H7 (cell line): ENCODE measurements at regions not wholly inside any gene's neighbourhood (a gene's known extent, or its start where the extent isn't known, plus 50 kb on each side); places are given as distances from the start of the nearest gene placed in this dataset.

Experiments used
- DNase-seq: peaks from one replicate; pipeline ENCODE4 v3.0.0; 2012
- H3K27me3 ChIP-seq: 2 replicates; pipeline ENCODE4 v1.6.0; 2011; ENCODE audit warnings: mild to moderate bottlenecking, low read length; ENCODE audit not compliant: control insufficient read depth, insufficient read depth
- H3K36me3 ChIP-seq: replicated peaks from 2 replicates; pipeline ENCODE4 v1.5.1; 2011; ENCODE audit warnings: low read length; ENCODE audit not compliant: control insufficient read depth, insufficient read depth
- H3K4me3 ChIP-seq: 2 replicates; pipeline ENCODE4 v1.5.1; 2011; ENCODE audit warnings: low read depth, mild to moderate bottlenecking, control low read depth, low read length, moderate library complexity; ENCODE audit not compliant: insufficient read depth

DNA sequence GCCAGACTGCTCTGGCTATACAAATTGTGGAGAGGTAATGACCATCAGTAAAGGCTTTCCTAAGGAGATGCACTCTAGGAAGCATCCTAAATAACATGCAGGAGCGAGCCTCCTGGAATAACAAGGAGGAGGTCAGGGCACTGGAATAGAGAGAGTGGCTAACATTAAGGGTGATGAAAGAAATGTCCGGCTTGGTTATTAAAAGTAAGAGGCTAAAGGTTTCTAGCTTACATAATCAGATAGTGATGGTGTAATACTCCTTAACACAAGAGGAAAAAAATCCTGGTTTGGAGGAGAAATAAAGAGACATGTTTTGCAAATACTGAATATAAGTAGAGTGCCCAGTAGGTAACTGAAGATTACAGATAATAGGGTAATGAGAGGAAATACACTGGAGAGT, 365.7 kb downstream of the ZEB2 start:
- H3K36me3 ChIP-seq = no peaks in the 10 kb centered on the region
- H3K4me3 ChIP-seq = no peak overlapping the region
- no peaks in the 10 kb centered on the region for H3K27me3 ChIP-seq
- DNase-seq = no peak

DNA sequence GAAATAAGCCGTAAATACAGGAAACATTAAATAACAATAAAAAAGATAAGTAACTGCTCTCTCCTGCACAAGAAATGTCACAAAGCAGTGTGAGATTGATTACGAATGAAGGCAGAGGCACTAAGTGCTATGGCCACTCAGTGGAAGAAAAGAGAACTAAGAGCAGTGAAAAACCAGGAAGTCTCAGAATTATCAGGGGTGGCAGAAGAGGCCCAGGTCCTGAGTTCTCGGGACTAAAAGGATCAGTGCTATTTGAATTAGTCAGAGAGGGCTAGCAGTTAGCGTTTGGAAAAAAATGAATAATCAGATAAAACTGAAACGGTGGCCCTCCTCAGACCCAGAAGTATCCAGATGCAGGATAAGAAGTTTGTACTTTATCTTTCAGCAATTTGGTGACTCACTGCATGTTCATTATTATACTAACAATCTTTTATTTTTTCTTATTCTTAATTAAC, 367.1 kb downstream of the ZEB2 start:
- no peak overlapping the region for H3K4me3 ChIP-seq
- no peak for DNase-seq

DNA sequence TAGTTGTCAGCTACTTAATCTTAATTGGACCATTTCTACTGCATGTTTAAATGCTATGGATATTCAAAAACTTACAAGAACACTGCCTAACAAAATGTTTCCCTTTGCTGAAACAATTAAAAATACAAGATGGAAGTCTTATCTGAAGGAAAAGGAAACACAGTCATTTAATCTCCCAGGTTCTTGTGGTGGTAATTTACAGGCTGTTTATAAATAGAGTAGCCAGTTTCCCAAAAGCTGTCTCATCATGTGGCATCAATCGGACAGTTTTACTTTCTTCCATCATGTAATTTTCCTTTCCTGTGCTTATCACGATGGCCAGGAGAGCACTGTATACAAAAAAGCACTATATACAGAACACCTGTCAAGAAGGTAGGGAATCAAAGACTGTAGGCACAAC, 368.1 kb downstream of the ZEB2 start:
- Histone ChIP-seq H3K27me3 (no peaks in the 10 kb centered on the region), H3K4me3 (no peak overlapping the region), H3K36me3 (no peaks in the 10 kb centered on the region)
- DNase-seq = no peak

More for the DNA sequence above, 367.1 kb downstream of the ZEB2 start:
- Histone ChIP-seq H3K27me3 (no peaks in the 10 kb centered on the region), H3K36me3 (no peaks in the 10 kb centered on the region)

DNA sequence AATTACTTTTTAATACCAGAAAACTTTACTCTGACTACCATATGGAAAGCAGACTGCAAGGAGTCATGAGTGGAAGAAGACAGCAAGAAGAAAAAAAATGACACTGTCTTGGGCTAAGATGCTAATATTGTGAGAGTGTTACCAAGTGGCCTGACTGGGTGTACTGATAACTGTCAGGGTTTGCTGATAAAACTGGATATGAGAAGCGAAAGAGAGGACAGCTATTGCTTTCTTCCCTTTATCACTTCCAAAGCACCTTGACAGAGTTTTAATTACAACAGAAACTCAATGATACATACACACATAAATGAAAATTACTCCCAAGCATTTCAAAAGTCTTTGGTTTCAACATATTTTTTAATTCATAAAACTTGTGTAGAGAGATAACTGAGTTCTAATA, 368.5 kb downstream of the ZEB2 start:
- Histone ChIP-seq H3K36me3 (no peaks in the 10 kb centered on the region), H3K27me3 (no peaks in the 10 kb centered on the region), H3K4me3 (no peak overlapping the region)
- DNase-seq = no peak

DNA sequence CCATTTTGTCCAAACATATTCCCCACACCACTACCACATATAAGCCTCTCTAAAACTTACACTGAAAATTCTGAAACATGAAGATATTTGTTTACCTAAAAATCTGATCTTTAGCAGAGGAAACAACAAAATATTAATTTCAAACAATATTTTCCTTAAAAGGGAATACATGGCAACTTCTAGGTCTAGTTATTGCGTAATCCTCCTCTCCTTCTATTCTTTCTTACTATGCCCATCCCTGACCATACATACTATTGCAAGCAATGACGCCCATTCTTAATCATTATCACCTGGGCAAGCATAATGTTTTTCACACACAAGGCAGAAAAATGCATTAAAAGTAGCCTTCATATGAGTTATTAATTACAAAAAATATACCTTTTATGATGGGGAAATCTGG, 372.6 kb downstream of the ZEB2 start:
- Histone ChIP-seq H3K36me3 (no peaks in the 10 kb centered on the region), H3K4me3 (no peak overlapping the region), H3K27me3 (no peaks in the 10 kb centered on the region)
- DNase-seq = no peak

DNA sequence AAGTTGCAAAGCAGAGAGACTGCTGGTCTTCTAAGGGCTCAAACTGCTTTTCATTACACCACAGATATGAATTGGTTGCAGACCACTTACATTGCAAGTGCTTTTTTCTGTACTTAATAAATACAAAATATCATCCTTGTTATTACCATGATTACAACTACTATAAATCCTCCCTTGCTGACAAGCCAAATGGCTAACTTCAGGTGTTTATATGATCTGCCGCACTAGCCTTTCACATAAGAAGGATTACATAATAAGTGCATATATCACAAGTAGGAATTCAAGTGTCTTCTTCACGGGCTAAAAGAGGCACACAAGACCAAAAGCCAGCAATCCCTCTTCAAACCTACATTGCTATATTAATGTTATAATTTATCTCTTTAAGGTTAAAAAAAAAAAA, 373.0 kb downstream of the ZEB2 start:
- H3K27me3 ChIP-seq = no peaks in the 10 kb centered on the region
- no peak for DNase-seq
- H3K36me3 ChIP-seq = no peaks in the 10 kb centered on the region
- no peak overlapping the region for H3K4me3 ChIP-seq

DNA sequence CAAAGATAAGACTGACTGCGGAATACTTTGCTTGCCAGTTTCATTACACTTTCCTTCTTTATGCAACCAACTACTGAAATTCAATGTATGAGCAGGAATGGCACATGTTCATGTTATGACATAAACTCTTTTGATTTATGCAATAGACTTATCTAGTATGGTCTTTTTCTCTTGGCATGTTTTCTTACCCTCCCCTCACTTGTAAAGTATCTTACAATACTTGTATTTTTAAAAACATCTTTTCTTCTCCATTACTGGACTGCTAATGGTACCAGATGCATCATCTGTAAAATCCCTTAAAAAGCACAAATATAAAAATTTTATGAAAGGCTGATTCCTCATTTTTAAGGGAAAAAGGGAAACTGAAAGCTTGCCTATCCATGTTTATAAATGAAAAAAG, 373.8 kb downstream of the ZEB2 start:
- no peaks in the 10 kb centered on the region for H3K36me3 ChIP-seq
- DNase-seq = no peak
- H3K4me3 ChIP-seq = no peak overlapping the region
- H3K27me3 ChIP-seq = no peaks in the 10 kb centered on the region

DNA sequence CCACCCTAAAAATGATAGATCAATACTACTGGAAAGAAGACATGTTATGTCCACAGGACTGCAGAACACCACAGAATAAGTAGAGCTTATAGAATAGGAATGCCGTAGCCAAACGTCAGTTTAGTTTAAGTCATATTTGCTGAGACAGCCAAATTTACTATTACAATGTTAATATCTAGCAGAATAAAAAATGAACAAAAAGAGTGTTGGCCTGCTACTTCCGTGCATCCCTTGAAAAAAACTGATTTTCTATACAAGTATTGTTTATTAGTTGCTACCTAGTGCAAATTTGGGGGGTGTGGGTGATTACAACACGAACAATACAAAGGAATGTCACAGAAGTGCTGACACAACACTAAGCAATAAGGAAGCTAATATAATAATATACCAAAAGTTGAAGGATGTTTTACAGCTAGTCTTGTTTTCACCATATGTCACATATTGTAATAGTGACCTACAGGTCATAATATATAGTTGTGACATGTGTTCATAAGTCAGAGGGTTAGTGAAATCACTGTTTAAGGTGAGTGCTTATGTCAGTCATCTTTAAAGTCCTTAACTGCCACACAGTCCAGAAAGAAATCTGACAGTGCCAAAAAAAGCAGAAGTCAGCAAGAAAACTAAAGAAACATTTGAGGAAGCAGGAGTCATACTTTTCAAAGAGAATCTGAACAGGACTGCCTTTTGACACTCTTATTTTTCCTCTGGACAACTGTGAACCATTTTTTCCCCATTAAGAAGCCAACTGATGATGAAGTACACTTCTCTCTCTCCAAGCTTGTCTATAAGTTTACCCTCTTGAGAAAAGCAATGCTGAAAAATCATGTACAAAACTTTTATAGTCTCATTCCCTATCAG, 376.4 kb downstream of the ZEB2 start:
- Histone ChIP-seq H3K4me3 (no peak overlapping the region), H3K36me3 (no peaks in the 10 kb centered on the region), H3K27me3 (no peaks in the 10 kb centered on the region; the same call in 1 of the 2 replicates)
- DNase-seq = no peak

DNA sequence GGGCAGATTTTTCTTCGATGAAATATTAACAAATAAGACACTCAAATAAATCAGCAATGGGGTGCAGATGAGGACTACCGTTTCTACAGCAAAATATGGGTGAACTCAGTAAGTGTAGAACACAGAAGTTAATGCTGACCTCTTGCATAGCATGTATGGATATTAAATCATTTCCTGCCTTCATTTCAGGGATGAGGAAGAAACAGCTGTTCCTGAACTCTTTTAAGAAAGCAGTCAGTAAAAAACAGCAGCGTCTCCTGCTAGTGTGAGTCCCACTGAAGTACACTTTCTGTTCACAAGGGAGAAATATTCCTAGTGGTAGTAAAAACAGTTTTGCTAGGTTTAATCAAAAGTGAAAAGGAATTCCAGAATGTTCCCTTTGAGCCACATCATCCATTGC, 379.0 kb downstream of the ZEB2 start:
- DNase-seq = no peak
- Histone ChIP-seq H3K36me3 (no peaks in the 10 kb centered on the region), H3K27me3 (no peaks in the 10 kb centered on the region; the same call in 1 of the 2 replicates), H3K4me3 (no peak overlapping the region)

DNA sequence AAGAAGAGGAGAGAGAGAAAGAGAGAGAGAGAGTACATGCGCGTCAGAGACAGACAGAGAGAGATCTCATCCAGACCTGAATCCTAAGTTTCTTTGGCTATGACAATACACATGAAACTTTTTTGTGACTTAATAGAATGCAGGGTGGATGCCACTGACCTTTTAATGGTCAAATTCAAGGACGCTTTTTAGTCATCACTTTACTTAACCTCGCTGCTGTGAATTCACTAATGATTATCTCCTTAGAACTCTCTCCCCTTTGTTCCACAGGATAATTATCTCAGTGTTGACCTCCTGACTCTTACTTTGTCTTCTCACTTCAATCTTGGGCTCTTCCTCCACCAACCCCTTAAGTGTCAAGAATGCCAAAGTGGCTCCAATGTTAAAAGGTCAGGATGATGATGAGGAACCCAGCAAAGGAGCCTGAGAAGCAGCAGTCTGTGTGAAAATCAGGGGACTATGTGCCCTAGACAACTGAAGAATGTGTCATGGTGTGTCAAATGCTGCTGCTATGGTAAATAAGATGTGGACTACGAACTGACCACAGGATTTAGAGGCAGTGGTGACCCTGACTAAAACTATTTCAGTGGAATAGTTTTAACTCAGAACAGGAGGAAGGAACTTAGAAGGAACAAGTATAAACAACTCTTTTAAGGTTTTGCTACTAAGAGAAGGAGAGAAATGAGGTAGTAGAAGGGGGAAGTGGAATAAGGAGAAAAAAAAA, 382.1 kb downstream of the ZEB2 start:
- no peaks in the 10 kb centered on the region for H3K36me3 ChIP-seq
- H3K4me3 ChIP-seq = no peak overlapping the region
- no peaks in the 10 kb centered on the region; the same call in 1 of the 2 replicates for H3K27me3 ChIP-seq
- DNase-seq = no peak

DNA sequence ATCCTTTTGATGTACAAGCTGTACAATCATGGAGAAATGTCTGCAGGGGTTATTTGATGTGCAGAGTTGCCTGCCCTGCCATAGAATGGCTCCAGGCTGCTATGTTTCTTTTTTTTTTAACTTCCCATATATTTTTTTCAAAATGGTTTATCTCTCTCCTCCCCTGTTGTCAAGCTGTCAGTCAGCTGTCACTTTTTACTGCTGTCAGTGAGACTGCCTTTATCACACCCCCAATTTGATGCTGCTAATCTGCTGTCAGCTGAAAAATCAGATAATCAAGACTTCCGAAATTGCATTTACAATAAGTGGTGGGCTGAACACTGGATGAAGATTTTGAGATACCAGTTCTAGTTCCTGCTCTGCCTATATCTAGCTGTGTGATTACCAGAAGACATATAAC, 382.6 kb downstream of the ZEB2 start:
- DNase-seq = no peak
- Histone ChIP-seq H3K27me3 (no peaks in the 10 kb centered on the region; the same call in 1 of the 2 replicates), H3K36me3 (no peaks in the 10 kb centered on the region), H3K4me3 (no peak overlapping the region)

DNA sequence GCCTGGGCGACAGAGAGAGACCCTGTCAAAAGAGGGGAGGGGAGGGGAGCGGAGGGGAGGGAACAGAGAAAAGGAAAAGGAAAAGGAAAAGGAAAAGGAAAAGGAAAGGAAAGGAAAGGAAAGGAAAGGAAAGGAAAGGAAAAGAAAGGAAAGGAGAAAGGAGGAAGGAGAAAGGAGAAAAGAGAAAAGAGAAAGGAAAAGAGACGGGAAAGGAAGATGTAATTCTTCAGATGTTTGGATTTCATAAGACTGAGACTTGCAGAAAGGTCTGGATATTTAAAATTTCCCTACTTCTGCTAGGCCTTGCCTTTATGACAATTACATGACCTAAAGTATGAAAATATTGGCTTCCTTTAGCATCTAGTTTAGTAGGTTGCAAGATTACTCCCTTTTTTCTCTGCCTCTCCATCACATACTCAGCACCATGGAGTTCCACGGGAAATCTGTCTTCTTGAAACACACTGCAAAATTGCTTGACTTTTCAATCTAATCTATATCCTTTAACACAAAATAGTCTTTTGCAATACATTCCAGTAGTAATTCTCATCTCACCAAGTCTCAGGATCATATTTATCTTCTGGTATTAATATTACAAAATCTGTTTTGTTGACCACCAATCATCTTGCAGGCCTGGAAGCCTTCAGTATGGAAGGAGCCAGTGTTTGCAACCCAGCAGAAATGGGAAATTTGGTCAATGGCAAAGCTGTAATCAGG, 383.5 kb downstream of the ZEB2 start:
- Histone ChIP-seq H3K27me3 (no peaks in the 10 kb centered on the region; the same call in 1 of the 2 replicates), H3K4me3 (no peak overlapping the region), H3K36me3 (no peaks in the 10 kb centered on the region)
- no peak for DNase-seq

DNA sequence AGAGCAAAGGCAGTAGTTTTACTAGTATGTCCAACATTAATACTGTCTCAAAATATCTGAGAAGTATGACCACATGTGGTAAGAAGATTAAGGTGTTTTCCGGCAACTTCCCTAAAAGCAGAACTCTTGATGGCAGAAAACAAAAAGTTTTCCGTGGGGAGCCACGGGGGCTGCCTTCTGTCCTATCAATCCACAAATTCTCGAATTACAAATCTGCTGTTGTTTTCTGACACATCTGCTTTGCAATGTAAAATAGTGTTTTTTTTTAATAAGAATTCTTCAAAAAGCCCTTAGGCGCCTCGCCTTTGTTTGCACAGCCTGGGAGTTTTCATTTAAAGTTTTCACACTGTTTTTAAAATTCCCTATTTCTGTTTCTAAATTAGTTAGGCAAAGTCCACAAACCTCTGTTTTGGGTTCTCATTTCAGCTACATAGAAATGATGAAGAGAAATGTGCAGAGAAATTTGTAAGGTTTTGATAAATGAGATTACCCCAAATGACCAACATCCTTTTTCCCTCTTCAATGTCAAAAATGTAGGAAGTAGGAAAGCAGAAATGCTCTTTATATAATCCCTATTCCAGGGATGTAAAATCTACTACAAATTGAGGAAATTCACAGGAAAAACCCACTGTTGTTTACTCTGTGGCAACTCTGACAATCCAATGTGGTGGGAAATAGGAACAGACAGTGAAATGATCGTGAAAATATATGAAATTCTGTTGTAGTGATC, 385.8 kb downstream of the ZEB2 start:
- DNase-seq = no peak
- H3K27me3 ChIP-seq = no peaks in the 10 kb centered on the region; the same call in 1 of the 2 replicates
- no peaks in the 10 kb centered on the region for H3K36me3 ChIP-seq
- no peak overlapping the region for H3K4me3 ChIP-seq

DNA sequence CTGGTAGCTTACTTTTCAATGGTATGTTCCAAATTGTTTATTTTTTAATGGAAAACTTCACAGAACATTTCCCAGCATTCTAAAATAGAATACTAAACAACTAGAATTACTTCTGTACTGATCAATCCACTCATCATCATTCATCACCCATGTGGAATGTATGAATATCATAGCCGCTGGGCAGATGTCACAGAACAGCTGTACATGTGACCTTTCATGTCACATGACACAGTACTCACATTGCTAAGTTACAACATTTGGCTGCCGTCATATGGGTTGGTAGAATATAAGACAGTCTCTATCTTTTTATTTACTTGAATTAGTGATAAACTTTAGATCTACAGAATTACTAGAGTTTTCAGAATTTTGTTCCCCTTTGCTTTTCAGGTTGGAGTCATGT, 387.6 kb downstream of the ZEB2 start:
- Histone ChIP-seq H3K27me3 (no peaks in the 10 kb centered on the region), H3K36me3 (no peaks in the 10 kb centered on the region), H3K4me3 (no peak overlapping the region)
- no peak for DNase-seq
